Putamen (tissue), 1 donor: ENCODE measurements at regions not wholly inside any gene's neighbourhood (a gene's known extent, or its start where the extent isn't known, plus 50 kb on each side); places are given as distances from the start of the nearest gene placed in this dataset.

Experiments
- DNase-seq: peaks from one replicate; pipeline ENCODE4 v3.0.0-alpha.2; 2016; ENCODE audit warnings: low spot score

- no peak for DNase-seq
Measured at GRCh38 chr10:28060031-28060607, 61.2 kb upstream of the ODAD2 start.

- DNase-seq, result no peak
Measured at GRCh38 chr10:28058746-28059145, 59.9 kb upstream of the ODAD2 start.

GRCh38 chr10:28054228-28054860 lies 55.5 kb upstream of the ODAD2 start:
- no peak for DNase-seq

GRCh38 chr10:28049286-28049685 lies 50.4 kb upstream of the ODAD2 start:
- no peak for DNase-seq
